ENCODE measurements at regions not wholly inside any gene's neighbourhood (a gene's known extent, or its start where the extent isn't known, plus 50 kb on each side); places are given as distances from the start of the nearest gene placed in this dataset.

GRCh38 chr10:118971187-118971586 is 58.3 kb upstream of the NANOS1 start:
- TF ChIP-seq, protein P1, sequence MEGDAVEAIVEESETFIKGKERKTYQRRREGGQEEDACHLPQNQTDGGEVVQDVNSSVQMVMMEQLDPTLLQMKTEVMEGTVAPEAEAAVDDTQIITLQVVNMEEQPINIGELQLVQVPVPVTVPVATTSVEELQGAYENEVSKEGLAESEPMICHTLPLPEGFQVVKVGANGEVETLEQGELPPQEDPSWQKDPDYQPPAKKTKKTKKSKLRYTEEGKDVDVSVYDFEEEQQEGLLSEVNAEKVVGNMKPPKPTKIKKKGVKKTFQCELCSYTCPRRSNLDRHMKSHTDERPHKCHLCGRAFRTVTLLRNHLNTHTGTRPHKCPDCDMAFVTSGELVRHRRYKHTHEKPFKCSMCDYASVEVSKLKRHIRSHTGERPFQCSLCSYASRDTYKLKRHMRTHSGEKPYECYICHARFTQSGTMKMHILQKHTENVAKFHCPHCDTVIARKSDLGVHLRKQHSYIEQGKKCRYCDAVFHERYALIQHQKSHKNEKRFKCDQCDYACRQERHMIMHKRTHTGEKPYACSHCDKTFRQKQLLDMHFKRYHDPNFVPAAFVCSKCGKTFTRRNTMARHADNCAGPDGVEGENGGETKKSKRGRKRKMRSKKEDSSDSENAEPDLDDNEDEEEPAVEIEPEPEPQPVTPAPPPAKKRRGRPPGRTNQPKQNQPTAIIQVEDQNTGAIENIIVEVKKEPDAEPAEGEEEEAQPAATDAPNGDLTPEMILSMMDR (IDR thresholded peaks at IDR 0.05; ENCODE audit: control extremely low read depth in 1 of 3, insufficient read depth in 1 of 3, low read depth in 1 of 3, low read length in 3 of 3) = no peak
- TF ChIP-seq BRCA1 (IDR thresholded peaks at IDR 0.05; ENCODE audit: low read depth, low read length) (no peak), E2F6 (IDR thresholded peaks at IDR 0.05) (no peak), KDM1A (IDR thresholded peaks at IDR 0.05; ENCODE audit: borderline replicate concordance, low read length) (no peak), RFX5 (IDR thresholded peaks at IDR 0.05; ENCODE audit: borderline replicate concordance, low read depth, low read length) (no peak), POLR2AphosphoS5 (IDR thresholded peaks at IDR 0.05; ENCODE audit: low read depth, low read length) (no peak), SP1 (IDR thresholded peaks at IDR 0.05; ENCODE audit: low read depth, low read length) (no peak), POLR2A (IDR thresholded peaks at IDR 0.05; ENCODE audit: control extremely low read depth in 1 of 2, low read depth in 2 of 2, low read length in 2 of 2) (no peak), GTF2F1 (IDR thresholded peaks at IDR 0.05; ENCODE audit: borderline replicate concordance, low read depth, low read length) (no peak), JUND (IDR thresholded peaks at IDR 0.05; ENCODE audit: low read length) (no peak), SRF (IDR thresholded peaks at IDR 0.05; ENCODE audit: low read depth, low read length) (no peak), ATF2 (IDR thresholded peaks at IDR 0.05; ENCODE audit: low read length) (no peak), CTBP2 (IDR thresholded peaks at IDR 0.05; ENCODE audit: borderline replicate concordance, insufficient read depth, insufficient read length, low read length) (no peak)

All from H1 (cell line).